ENCODE measurements at regions not wholly inside any gene's neighbourhood (a gene's known extent, or its start where the extent isn't known, plus 50 kb on each side); places are given as distances from the start of the nearest gene placed in this dataset.

DNA sequence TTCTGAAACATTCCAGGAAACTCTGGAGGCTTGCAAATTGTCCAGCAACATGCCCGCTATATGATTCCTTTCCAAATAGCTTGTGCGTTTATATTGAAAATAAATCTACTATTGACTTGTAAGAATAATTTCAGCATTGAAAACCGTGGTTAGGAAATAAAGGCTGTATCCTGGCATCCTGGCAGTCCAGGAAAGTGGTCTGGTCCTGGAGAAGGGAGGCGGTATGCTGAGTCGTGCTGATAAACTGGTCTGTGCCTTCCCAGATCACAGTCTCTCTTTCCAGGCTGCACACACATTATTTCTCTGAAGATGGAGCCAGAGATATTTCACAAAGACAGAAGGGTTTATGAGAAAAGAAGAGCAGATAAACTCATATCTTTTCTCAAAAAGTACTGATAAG lies 350.1 kb upstream of the COBL start:
- no peak overlapping the region for H3K4me3 ChIP-seq (ENCODE audit: low read depth, low read length)
- no peak for DNase-seq (ENCODE audit: low read depth)
- TF ChIP-seq, protein P1, sequence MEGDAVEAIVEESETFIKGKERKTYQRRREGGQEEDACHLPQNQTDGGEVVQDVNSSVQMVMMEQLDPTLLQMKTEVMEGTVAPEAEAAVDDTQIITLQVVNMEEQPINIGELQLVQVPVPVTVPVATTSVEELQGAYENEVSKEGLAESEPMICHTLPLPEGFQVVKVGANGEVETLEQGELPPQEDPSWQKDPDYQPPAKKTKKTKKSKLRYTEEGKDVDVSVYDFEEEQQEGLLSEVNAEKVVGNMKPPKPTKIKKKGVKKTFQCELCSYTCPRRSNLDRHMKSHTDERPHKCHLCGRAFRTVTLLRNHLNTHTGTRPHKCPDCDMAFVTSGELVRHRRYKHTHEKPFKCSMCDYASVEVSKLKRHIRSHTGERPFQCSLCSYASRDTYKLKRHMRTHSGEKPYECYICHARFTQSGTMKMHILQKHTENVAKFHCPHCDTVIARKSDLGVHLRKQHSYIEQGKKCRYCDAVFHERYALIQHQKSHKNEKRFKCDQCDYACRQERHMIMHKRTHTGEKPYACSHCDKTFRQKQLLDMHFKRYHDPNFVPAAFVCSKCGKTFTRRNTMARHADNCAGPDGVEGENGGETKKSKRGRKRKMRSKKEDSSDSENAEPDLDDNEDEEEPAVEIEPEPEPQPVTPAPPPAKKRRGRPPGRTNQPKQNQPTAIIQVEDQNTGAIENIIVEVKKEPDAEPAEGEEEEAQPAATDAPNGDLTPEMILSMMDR (IDR thresholded peaks at IDR 0.05; ENCODE audit: low read depth, low read length, missing control alignments): no peak

DNA sequence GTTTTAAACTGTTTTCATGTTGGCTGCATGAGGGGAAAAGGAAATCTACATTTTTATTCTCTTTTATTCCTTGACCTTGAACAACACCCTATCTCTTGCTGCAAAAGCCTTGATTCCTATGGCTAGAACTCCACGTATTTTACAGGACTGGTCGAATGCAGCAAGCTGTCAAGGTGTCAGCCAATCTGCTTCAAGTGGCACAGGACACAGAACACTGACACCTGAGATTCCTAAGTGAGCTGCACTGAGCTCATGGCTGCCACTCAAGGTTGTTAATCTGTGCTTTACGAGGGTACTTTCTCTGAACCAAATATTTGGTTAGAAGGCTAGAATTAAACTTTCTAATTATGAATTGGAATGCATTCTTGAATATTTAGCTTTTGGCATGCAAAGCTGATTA lies 349.7 kb upstream of the COBL start:
- no peak for DNase-seq (ENCODE audit: low read depth)
- TF ChIP-seq, protein P1 (IDR thresholded peaks at IDR 0.05; ENCODE audit: low read depth, low read length, missing control alignments): no peak
- H3K4me3 ChIP-seq (ENCODE audit: low read depth, low read length): no peak overlapping the region

DNA sequence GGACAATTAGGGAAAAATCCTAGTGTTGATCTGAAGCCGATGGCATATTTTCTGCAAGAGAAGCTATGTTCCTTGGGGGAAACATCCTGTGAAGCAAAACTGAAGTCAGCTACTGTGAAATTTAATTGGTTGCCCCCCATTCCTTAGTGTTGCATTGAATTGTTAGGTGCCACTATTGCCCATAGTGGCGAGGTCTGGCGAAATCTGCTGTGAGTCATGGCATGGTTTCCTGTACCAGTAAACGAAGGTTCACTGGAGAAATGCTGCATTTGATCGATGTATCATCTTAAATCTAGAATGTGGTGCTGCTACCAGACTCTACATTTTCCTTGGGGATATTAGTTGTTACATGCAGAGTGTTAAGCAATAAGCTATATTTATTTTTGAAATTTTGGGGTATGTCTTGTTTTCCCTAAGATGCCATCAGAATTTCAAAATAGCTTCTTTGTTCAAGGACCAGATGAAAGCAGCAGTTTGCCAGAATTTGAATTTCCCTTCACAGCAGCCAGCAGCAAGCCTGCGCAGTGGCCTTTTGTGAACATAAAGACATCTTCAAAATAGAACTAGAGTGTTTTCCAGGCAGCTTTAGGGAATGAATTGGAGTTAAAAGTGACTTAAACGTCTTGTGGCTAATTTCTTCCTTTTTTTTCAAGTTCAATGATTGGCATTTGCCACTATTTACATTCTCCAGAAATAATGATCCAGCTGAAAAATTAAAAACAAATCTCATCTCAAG lies 348.6 kb upstream of the COBL start:
- TF ChIP-seq, protein P1 (IDR thresholded peaks at IDR 0.05; ENCODE audit: low read depth, low read length, missing control alignments): no peak
- DNase-seq (ENCODE audit: low read depth): no peak
- no peak overlapping the region for H3K4me3 ChIP-seq (ENCODE audit: low read depth, low read length)

DNA sequence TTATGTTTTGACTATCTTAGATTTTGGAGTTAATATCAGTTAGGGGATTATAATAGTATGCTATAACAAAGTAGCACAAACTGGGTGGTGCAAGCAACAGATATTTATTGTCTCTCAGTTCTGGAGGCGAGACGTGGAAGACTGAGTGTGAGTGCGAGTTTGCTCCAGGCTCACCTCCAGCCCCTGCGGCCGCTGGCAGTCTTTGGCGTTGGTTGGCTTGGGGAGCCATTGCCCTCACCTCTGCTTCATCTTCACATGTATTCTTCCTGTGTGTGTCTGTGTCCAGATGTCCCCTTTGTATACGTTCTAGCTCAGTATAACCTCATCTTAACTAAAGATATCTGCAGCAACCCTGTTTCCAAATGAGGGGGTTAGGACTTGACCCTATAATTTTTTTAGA lies 343.9 kb upstream of the COBL start:
- TF ChIP-seq, protein P1 (IDR thresholded peaks at IDR 0.05; ENCODE audit: low read depth, low read length, missing control alignments): no peak
- no peak overlapping the region for H3K4me3 ChIP-seq (ENCODE audit: low read depth, low read length)
- no peak for DNase-seq (ENCODE audit: low read depth)

DNA sequence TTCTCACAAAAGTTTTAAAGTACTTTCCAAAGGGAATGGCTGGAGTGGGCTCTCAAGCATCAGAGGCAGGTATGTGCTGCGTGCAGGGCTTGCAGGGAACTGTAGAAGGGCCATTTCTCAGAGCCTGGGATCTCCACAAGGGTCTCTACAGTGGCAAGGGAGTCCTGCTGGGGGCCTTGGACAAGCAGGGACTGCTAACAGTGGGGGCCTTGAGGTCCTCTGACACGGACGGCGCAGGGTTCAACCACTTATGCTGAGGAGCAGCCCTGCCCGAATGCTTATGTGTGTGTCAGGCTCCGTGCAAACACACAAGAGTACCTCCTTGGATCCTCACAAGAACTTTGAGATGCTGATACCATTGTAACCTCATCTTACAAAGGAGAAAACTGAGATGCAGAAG lies 342.1 kb upstream of the COBL start:
- TF ChIP-seq, protein P1 (IDR thresholded peaks at IDR 0.05; ENCODE audit: low read depth, low read length, missing control alignments): no peak
- no peak for DNase-seq (ENCODE audit: low read depth)
- no peak overlapping the region for H3K4me3 ChIP-seq (ENCODE audit: low read depth, low read length)

DNA sequence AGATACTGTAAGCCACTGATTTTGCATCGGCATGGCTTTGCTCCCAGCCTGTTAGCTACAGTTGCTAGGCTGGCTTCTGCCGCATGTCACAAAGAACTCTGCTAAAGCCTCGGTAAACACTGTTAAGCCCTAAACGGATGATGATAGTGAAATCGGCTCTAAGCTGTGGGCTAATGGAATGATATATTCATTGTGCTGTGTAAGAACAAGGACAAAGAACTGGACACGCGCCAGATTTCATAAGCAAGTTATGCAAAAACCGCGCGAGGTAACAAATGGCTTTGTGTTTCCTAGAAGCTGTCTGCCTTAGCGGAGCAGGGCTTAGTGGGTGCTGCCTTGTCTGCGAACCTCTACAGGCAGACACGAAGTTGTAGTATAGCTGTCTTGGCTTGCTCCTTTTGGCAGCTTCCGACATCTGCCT lies 331.3 kb upstream of the COBL start:
- TF ChIP-seq, protein P1 (IDR thresholded peaks at IDR 0.05; ENCODE audit: low read depth, low read length, missing control alignments): no peak
- H3K4me3 ChIP-seq (ENCODE audit: low read depth, low read length): no peak overlapping the region
- DNase-seq (ENCODE audit: low read depth): no peak

DNA sequence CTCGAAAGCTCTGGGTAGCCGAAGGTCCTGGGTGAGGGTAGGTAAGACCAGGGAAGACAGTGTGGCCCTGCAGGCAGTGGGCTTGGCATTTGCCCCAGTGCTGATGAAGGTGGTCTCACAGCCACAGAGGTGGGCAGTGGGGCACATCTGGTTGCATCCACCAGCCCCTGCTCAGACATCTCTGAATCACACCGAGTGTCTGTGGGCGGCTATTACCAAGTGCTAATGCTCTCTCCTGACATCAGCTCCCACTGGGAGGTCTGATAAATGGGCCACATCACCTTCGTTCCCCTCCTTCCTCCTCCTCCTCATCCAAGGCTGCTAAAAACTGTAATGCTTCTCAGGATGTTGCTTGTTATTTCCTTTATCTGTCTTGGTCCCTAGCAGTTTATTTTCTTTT lies 330.9 kb upstream of the COBL start:
- H3K4me3 ChIP-seq (ENCODE audit: low read depth, low read length): no peak overlapping the region
- no peak for DNase-seq (ENCODE audit: low read depth)
- TF ChIP-seq, protein P1 (IDR thresholded peaks at IDR 0.05; ENCODE audit: low read depth, low read length, missing control alignments): no peak
